HG02885 (cell line): ENCODE measurements at regions not wholly inside any gene's neighbourhood (a gene's known extent, or its start where the extent isn't known, plus 50 kb on each side); places are given as distances from the start of the nearest gene placed in this dataset.

Experiments
- ATAC-seq: cut with Tn5 transposase; IDR thresholded peaks from one replicate; pipeline ENCODE4 v1.9.1; 2021; ENCODE audit warnings: mild to moderate bottlenecking; ENCODE audit not compliant: unreplicated experiment, poor library complexity

- no peak for ATAC-seq
Observed at GRCh38 chr20:24339210-24339641, 130.2 kb upstream of the SYNDIG1 start.

- no peak for ATAC-seq
Observed at GRCh38 chr20:24337551-24337950, 131.9 kb upstream of the SYNDIG1 start.

GRCh38 chr20:24337069-24337468, 132.4 kb upstream of the SYNDIG1 start:
- ATAC-seq, result no peak

DNA sequence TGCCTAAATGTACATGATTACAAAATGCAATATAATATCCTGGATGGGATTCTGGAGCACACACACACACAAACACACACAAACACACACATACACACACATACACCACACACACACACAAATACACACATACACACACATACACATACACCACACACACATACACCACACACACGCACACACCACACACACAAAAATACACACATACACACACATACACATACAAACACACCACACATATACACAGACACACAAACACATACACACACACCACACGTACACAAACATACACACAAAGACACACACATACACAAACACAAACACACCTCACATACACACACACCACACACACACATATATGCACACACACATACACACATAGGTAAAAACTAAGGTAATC, 134.6 kb upstream of the SYNDIG1 start:
- no peak for ATAC-seq

DNA sequence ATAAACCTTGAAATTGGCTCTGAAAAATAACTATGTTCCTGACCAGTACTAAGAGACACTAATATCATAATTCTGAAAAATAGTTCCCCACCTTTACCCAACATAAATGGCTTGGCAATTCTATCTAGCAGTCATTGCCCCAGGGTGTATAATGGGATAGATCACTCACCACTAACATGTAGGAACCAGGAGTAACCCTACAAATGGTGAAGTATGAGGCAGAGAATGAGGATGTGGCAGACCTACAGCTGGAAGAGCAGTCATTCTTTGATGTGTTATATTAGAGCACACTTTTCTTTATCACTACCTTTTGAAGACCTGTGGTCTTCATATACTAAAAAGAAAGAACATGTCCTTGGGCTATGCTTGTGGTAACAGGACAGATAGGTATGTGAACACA, 136.5 kb upstream of the SYNDIG1 start:
- ATAC-seq, result no peak

GRCh38 chr20:24331939-24332338, 137.5 kb upstream of the SYNDIG1 start:
- ATAC-seq, result no peak

DNA sequence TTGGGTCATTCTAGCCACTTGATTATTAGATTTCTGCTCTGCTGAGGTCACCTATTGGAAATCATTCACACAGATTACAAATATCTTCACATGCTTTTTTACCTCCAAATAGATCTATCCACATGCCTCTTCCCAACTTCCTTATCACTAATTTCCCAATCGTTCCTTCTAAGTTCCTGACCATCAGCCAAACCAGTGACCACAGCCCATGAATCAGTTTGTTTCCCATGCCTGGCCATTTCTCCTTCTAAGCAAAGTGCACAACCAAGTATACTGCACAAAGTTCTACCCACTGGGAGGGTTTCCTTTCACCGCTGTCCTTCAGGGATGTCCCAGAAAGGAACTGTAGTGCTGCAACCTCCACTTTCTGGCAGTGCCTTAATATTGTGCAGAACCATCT, 140.5 kb upstream of the SYNDIG1 start:
- no peak for ATAC-seq

DNA sequence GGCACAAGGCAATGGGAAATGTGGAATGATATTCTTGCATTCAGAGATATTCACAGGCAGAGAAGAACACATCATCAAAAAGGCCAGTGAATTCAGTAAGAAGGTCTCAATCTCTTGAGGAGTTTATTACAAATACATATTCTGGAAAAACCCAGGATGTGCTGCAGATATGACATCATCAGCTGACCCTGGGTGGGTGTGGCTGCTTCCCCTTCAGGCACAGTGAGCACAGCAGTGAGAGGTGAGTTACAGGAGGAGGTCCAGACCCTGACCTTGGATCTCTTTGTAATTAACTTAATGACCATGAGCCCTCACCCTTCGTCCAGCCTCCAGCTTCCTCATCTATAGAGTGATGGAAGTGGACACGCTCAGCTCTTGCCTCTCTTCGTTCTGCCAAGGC, 147.5 kb upstream of the SYNDIG1 start:
- ATAC-seq, result no peak

DNA sequence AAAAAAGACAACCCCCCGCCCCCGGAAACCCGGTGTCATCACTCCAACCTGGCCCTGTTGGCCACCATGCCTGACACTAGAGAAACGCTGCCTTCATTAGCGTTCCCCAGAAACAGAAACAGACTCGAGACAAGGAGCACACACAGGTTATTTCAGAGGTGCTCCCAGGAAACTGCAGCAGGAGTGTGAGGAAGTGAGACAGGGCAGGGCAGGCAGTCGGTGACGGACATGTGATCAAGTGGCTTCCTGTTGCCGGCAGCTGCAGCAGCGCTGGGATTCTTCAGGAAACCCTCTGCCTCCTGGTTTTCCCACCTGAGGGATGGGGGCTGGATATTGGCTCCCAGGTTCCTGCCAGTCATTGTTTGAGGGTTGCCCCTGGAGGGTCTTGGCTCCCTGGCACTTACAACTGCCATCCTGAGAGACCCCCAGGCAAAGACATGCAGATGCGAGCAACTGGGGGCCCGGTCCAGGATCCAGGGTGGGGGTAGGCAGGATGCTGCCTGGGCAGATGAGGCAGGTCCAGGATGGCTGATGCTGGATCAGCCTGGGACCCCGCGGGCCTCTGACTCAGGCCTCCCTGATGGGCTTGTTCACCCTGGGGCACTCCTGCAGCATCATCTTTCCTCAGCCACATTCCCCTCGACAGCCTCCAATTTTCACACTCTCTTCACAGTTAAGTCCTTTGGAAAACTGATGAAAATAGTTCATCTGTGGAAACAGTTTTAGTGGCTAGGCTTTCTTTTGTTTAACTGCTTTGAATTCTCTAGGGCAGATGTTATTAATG, 150.7 kb upstream of the SYNDIG1 start:
- no peak for ATAC-seq

DNA sequence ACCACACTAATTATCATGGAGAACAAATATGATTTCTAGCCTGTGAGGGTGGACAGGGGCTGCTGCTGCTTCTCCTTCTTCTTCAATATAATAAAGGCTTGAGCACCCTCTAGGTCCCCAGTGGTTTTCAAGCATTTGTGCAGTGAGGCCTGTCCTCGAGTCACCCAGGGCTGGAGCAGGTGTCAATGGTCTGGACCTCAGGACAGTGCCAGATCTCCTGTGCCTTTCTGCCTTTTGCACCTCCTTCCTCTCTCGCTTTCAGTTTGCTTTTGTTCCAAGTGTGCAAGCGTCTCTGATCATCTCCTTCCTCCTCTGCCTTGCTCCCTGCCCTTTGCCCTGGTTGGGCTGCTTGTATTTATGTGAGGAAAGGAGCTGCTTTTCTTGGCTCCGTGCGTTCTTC, 152.2 kb upstream of the SYNDIG1 start:
- ATAC-seq, result no peak

DNA sequence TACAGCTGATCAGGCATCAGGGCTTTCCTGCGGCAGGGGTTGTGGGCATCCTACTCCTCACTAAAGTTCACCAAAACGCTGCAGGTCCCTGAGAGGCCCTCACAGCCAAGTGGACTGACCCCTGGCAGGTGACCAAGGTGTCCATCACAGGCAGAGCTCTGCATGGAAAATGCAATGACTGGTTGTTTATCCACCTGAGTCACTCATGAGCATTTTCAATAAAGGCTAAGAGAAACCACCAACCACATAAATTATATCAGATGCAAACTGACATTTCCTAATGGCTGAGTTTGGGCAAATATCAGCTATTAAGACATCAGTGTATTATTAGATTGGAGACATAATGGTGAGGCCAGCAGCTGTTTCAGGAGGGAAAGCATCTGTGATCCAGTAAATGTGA, 152.7 kb upstream of the SYNDIG1 start:
- ATAC-seq, result no peak

DNA sequence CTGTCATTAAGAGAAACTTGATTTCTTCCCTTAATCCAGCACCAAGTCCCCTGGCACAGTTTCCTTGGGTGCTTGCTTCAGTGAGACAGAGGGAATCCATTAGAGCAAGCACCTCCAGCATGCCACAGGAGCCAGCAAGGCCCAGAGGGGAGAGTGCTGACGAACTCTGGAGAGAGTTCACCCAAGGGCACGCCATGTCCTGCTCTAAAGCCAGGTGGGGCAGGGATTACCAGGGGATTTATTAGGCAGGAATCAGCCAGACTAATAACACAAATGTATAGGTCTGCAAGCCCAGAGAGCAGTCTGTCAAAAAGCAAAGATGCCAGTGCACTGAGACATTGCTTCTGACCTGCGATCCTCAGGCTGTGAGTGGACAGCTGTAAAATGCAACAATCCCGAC, 155.4 kb upstream of the SYNDIG1 start:
- no peak for ATAC-seq

GRCh38 chr20:24309596-24309995, 159.8 kb upstream of the SYNDIG1 start:
- no peak for ATAC-seq

DNA sequence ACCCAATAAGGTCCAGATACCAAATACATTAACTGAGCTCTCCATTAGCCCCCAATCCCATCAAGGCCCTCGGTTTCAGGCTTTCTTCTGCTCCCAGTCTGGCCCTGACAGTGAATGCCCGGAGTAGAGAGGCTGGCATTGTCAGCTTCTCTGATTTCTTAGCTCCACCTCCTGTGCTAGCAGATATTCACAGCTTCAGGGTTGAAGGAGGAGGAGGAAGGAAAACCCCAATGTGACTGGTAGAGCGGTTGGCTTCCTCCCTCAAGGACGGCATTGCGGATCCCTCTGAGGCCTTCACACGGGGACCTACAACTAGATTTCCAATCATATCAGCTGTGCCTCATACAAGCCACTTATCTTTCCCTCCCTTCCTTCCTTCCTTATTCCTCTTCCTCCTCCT, 164.1 kb upstream of the SYNDIG1 start:
- no peak for ATAC-seq

- ATAC-seq, result no peak
Observed at GRCh38 chr20:24304291-24304690, 165.1 kb upstream of the SYNDIG1 start.

GRCh38 chr20:24303393-24304170, 165.8 kb upstream of the SYNDIG1 start:
- no peak for ATAC-seq

DNA sequence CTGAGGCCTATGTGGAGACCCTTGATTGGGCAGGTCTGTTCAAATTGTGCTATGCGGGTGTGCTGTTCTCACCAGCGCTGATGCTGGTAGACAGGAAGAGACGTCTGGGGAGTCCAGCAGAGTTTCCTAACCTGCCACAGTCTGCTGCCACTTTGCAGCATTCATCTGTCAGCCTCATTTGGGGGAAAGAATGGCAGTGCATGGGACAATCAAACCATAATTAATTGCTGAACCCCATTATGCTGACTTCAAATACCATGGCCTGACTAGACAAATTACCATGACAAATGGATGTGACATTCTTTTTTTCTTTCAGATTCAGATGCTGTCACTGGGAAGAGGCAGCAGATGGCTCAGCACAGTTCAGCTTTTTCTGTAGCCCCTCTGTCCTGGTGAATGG, 171.4 kb upstream of the SYNDIG1 start:
- no peak for ATAC-seq

DNA sequence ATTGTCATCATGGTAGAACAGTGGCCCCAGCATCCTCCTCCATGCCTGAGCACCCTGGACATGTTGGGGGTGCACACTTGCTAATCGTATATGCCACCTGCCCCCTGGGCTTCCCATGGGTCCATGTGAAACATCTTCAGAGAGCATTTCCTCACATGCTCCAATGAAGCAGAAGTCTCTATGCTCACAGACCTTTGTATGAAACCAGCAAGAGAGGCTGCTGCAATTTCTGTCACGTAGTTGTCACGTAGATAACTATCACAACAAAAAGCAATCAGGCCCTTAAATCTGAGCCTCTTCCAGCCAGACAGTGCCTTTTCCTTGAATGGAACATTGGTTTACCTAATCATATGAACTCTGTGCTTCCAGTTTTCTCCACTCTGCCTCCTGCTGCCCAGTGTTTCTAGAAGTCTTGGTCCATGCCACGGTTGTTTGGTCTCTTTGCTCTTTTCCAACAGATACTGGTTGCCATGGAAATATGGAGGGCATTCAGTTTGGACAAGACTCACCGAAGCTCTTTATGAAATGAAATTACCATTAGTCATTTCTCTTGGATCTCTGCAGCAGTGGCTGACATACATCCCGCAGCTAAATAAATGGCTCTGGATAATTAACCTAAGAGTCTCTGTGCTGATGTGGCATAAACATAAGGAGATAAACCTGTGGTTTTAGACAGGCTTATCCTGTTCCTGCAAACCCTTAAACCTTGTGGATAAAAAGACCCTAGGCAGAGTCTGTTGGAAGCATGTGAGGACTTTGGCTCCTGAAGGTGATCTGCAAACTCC, 172.8 kb upstream of the SYNDIG1 start:
- ATAC-seq, result no peak

GRCh38 chr20:24291014-24291413, 178.4 kb upstream of the SYNDIG1 start:
- no peak for ATAC-seq

DNA sequence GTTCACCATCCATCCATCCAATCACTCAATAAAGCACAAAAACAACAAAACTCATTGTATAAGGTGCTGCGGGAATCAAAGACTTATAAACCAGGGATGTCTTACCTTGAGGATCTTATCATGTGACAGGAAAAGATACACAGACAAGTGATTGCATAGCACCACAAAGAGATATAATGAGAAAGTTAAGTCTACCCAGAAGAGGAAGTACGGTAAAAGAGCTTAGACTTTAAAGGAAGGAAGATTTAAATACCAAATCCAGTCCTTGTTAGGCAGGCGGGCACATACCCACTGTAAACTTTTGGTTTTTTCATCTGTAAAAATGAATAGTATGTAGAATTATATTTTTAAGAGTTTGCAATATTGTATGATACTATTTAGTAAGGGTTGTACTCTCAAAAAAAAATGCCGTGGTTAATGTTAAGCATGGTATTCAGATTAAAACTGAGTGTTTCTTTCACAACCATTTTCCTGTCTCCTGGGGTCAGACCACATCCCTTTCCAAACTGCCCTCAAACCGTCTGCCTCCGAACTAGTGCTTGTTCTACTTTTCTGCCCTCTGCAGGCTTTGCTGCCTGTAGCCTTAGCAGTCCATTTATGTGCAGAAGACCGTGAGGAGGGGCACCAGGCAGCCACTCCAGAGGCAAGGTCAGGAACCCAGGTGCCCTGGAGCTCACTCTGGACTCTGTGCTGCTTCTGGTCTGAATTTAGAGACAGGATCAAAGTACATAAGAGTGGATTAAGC, 179.5 kb upstream of the SYNDIG1 start:
- no peak for ATAC-seq
